ENCODE measurements at regions not wholly inside any gene's neighbourhood (a gene's known extent, or its start where the extent isn't known, plus 50 kb on each side); places are given as distances from the start of the nearest gene placed in this dataset.
"Not testable (repeated sequence)": the region's sequence is repeated elsewhere in the genome, so short reads cannot be mapped to it uniquely, and the experiment has no call there.

DNA sequence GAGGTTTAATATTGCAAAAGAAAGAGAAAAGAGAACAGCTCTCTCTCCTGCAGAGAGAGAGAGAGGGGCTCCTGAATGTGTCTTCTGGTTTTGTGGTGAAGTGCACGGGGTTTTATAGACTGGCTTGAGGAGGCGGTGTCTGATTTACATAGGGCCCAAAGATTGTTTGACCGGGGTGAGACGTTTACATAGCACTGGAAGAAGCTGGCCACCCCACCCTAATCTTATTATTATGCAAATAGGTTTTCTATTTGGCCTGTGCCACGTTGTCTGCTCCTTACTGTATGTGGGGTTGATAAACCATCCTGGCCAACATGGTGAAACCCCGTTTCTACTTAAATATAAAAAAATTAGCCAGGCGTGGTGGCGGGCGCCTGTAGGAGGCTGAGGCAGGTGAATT, 268.6 kb downstream of the SV2B start:
- H3K27me3 ChIP-seq: no peaks in the 10 kb centered on the region
- no peak for DNase-seq (ENCODE audit: low spot score)
- H3K4me1 ChIP-seq: peaks cover 0 to 8% of the 10 kb centered on the region in 2 donors
- TF ChIP-seq, protein P1, sequence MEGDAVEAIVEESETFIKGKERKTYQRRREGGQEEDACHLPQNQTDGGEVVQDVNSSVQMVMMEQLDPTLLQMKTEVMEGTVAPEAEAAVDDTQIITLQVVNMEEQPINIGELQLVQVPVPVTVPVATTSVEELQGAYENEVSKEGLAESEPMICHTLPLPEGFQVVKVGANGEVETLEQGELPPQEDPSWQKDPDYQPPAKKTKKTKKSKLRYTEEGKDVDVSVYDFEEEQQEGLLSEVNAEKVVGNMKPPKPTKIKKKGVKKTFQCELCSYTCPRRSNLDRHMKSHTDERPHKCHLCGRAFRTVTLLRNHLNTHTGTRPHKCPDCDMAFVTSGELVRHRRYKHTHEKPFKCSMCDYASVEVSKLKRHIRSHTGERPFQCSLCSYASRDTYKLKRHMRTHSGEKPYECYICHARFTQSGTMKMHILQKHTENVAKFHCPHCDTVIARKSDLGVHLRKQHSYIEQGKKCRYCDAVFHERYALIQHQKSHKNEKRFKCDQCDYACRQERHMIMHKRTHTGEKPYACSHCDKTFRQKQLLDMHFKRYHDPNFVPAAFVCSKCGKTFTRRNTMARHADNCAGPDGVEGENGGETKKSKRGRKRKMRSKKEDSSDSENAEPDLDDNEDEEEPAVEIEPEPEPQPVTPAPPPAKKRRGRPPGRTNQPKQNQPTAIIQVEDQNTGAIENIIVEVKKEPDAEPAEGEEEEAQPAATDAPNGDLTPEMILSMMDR (IDR thresholded peaks at IDR 0.05): no peak
- no peak overlapping the region for H3K27ac ChIP-seq
- H3K4me3 ChIP-seq: no peak overlapping the region
- no peaks in the 10 kb centered on the region for H3K36me3 ChIP-seq
- peaks cover 0 to 12% of the 10 kb centered on the region in 2 donors for H3K9me3 ChIP-seq

GRCh38 chr15:91369823-91370222, 269.8 kb downstream of the SV2B start:
- no peak for DNase-seq (ENCODE audit: low spot score)
- H3K27me3 ChIP-seq: no peaks in the 10 kb centered on the region
- peaks cover 0 to 8% of the 10 kb centered on the region in 2 donors for H3K4me1 ChIP-seq
- TF ChIP-seq, protein P1 (IDR thresholded peaks at IDR 0.05): no peak
- H3K9me3 ChIP-seq: peaks cover 0 to 12% of the 10 kb centered on the region in 2 donors
- no peaks in the 10 kb centered on the region for H3K36me3 ChIP-seq
- no peak overlapping the region for H3K4me3 ChIP-seq
- no peak overlapping the region for H3K27ac ChIP-seq

DNA sequence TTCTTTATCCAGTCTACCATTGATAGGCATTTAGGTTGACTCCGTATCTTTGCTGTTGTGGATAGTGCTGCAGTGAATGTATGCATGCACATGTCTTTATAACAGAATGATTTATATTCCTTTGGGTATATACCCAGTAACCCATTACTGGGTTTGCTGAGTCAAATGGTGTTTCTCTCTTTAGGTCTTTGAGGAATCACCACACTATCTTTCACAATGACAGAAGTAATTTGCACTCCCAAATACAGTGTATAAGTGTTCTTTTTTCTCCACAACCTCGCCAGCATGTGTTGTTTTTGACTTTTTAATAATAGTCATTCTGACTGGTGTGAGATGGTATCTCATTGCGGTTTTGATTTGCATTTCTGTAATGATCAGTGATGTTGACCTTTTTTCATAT, 271.3 kb downstream of the SV2B start:
- not testable (repeated sequence) for H3K36me3 ChIP-seq; H3K4me1 ChIP-seq; H3K4me3 ChIP-seq; DNase-seq (ENCODE audit: low spot score); H3K27me3 ChIP-seq; H3K27ac ChIP-seq
- H3K9me3 ChIP-seq: peaks cover 0 to 12% of the 10 kb centered on the region in 2 donors

- no peak for DNase-seq (ENCODE audit: low spot score)
- Histone ChIP-seq H3K4me1 (peaks cover 0 to 8% of the 10 kb centered on the region in 2 donors), H3K27ac (no peak overlapping the region), H3K9me3 (peaks cover 0 to 12% of the 10 kb centered on the region in 2 donors), H3K4me3 (no peak overlapping the region), H3K27me3 (no peaks in the 10 kb centered on the region), H3K36me3 (no peaks in the 10 kb centered on the region)
- TF ChIP-seq, protein P1 (IDR thresholded peaks at IDR 0.05): no peak
Observed at GRCh38 chr15:91374336-91374735, 274.3 kb downstream of the SV2B start.

DNA sequence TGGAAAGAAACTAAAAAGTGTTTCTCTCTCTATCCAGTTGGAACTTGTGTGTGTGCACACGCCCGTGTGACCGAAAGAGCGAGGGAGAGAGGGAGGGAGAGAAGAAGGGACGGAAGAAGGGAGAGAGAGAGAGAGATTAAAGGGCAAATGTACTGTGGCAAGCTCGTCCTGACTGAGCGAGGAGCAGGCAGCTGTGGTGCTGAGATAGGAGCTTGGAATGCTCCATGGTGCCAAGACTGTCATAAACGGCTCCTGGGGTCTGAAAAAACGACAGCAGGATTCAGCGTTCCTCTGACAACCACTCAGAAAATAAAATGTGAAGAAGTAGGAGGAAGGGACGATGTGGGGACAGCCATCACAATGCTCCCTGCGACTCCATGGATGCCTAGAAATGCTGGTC, 276.0 kb downstream of the SV2B start:
- TF ChIP-seq, protein P1 (IDR thresholded peaks at IDR 0.05): no peak
- Histone ChIP-seq H3K4me3 (no peak overlapping the region), H3K36me3 (no peaks in the 10 kb centered on the region), H3K27me3 (no peaks in the 10 kb centered on the region), H3K27ac (no peak overlapping the region), H3K9me3 (peaks cover 0 to 12% of the 10 kb centered on the region in 2 donors), H3K4me1 (no peaks in the 10 kb centered on the region)
- DNase-seq (ENCODE audit: low spot score): no peak

- Histone ChIP-seq H3K27ac (no peak overlapping the region), H3K36me3 (no peaks in the 10 kb centered on the region), H3K4me1 (no peaks in the 10 kb centered on the region), H3K4me3 (no peak overlapping the region), H3K9me3 (no peaks in the 10 kb centered on the region), H3K27me3 (no peaks in the 10 kb centered on the region)
- TF ChIP-seq, protein P1 (IDR thresholded peaks at IDR 0.05): no peak
- no peak for DNase-seq (ENCODE audit: low spot score)
Observed at GRCh38 chr15:91380114-91380513, 280.1 kb downstream of the SV2B start.
